GM19239 (cell line): ENCODE measurements at regions not wholly inside any gene's neighbourhood (a gene's known extent, or its start where the extent isn't known, plus 50 kb on each side); places are given as distances from the start of the nearest gene placed in this dataset.

ENCODE experiments used
- DNase-seq: peaks from one replicate; pipeline ENCODE4 v3.0.0; 2011; ENCODE audit warnings: low spot score; ENCODE audit not compliant: insufficient read length
- FAIRE-seq: peaks from 2 replicates; lab custom pipeline; 2011; peaks lifted over from hg19 to GRCh38; lab: Jason Lieb, UNC

GRCh38 chr9:1404940-1405339 is 354.8 kb downstream of the DMRT2 start:
- FAIRE-seq (no peak), DNase-seq (no peak)

- FAIRE-seq (no peak), DNase-seq (no peak)
Measured at GRCh38 chr9:1411826-1412225, 361.7 kb downstream of the DMRT2 start.

GRCh38 chr9:1414711-1415131 is 364.6 kb downstream of the DMRT2 start:
- no peak for DNase-seq
- no peak for FAIRE-seq

GRCh38 chr9:1415146-1415545 is 365.0 kb downstream of the DMRT2 start:
- DNase-seq (no peak), FAIRE-seq (no peak)

- DNase-seq (no peak), FAIRE-seq (no peak)
Measured at GRCh38 chr9:1416261-1416660, 366.1 kb downstream of the DMRT2 start.

- FAIRE-seq (no peak), DNase-seq (no peak)
Measured at GRCh38 chr9:1421436-1421835, 371.3 kb downstream of the DMRT2 start.

- DNase-seq = no peak
- no peak for FAIRE-seq
Measured at GRCh38 chr9:1427875-1428274, 377.7 kb downstream of the DMRT2 start.

- DNase-seq (no peak), FAIRE-seq (no peak)
Measured at GRCh38 chr9:1429297-1429696, 379.1 kb downstream of the DMRT2 start.

- no peak for DNase-seq
- no peak for FAIRE-seq
Measured at GRCh38 chr9:1431461-1431860, 381.3 kb downstream of the DMRT2 start.

GRCh38 chr9:1434052-1434767 is 384.1 kb downstream of the DMRT2 start:
- DNase-seq (no peak), FAIRE-seq (no peak)

GRCh38 chr9:1434811-1435210 is 384.7 kb downstream of the DMRT2 start:
- FAIRE-seq (no peak), DNase-seq (no peak)

- no peak for DNase-seq
- FAIRE-seq = no peak
Measured at GRCh38 chr9:1440256-1440655, 390.1 kb downstream of the DMRT2 start.

GRCh38 chr9:1442105-1442504 is 391.9 kb downstream of the DMRT2 start:
- FAIRE-seq (no peak), DNase-seq (no peak)

- no peak for FAIRE-seq
- DNase-seq = no peak
Measured at GRCh38 chr9:1443450-1443849, 393.3 kb downstream of the DMRT2 start.

- DNase-seq (no peak), FAIRE-seq (no peak)
Measured at GRCh38 chr9:1446671-1447070, 396.5 kb downstream of the DMRT2 start.

- FAIRE-seq (no peak), DNase-seq (no peak)
Measured at GRCh38 chr9:1453636-1454035, 403.5 kb downstream of the DMRT2 start.

- FAIRE-seq (no peak), DNase-seq (no peak)
Measured at GRCh38 chr9:1454211-1454610, 404.1 kb downstream of the DMRT2 start.

GRCh38 chr9:1454616-1455347 is 404.6 kb downstream of the DMRT2 start:
- FAIRE-seq (no peak), DNase-seq (no peak)

- FAIRE-seq (no peak), DNase-seq (no peak)
Measured at GRCh38 chr9:1455766-1456165, 405.6 kb downstream of the DMRT2 start.

GRCh38 chr9:1456301-1457024 is 406.3 kb downstream of the DMRT2 start:
- FAIRE-seq (no peak), DNase-seq (no peak)

GRCh38 chr9:1457460-1457859 is 407.3 kb downstream of the DMRT2 start:
- FAIRE-seq (no peak), DNase-seq (no peak)
